ENCODE measurements at regions not wholly inside any gene's neighbourhood (a gene's known extent, or its start where the extent isn't known, plus 50 kb on each side); places are given as distances from the start of the nearest gene placed in this dataset.
A peak's percentile ranks its signal among the peaks of the same experiment; 100 is the strongest.
"Not testable (repeated sequence)": the region's sequence is repeated elsewhere in the genome, so short reads cannot be mapped to it uniquely, and the experiment has no call there.

DNA sequence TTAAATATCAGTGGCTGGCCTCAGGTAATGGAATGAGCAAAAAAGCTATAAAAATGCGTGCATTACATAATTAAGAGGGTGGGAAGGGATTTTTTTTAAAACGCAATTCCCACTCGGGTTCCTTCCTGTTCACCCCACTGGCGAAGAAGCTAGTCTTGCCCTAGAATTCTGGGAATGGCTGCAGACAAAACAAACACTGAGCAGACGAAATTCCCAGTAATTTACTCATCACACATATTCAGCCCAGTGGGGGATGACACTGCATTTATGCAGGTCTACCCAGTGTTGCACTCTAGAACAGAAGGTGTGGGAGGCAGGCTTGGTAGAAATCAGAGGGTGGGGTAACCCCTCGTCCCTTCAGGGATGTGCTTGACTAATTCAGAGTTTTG is 2695.0 kb upstream of the DEFB115 start:
- no peak for DNase-seq

DNA sequence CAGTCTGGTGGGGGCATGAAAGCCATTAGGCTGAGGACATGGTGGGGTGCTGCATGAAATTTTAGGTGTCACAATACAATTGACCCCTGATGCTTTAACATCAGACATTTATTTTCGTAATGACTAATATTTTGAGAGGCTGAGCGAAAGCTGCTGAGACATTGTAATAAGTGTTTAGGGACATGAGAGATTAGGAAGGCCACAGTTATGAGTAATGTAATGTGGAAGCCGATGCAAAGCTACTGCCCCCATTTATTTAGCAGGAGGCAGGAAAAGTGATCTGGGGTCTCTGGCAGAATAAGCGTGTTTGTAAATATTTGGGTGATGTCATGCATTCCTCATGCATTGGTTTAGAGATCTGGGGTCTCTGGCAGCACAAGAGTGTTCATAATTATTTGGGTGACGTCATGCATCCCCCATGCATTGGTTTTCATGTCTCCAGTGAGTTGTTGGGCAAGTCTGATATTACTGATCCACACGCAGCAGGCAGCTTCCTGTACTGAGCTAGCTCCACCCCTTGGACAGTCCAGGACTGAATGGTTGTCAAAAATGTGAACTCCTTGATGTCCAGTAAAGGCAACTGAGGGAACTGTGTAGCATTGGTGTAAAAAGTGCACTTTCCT is 2694.5 kb upstream of the DEFB115 start:
- not testable (repeated sequence) for DNase-seq

DNA sequence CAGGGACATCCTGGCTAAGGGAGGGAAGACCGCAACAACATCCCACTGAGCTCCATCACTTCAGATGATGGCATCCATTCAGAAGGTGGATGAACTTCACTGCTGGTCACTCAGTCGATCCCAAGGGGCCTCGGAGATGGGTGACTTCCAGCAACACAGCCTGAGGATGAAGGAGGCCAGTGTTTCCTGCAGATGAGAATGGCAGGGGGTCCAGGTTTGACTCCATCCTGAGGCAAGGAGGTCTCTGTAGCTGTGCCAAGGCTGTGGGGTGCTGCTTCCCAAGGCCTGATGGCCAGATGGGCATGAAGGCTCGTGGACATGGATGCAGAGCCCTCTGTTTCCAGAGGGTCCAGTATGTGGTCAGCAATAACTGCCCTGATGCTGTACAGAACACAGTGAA is 2693.4 kb upstream of the DEFB115 start:
- DNase-seq = not testable (repeated sequence)

DNA sequence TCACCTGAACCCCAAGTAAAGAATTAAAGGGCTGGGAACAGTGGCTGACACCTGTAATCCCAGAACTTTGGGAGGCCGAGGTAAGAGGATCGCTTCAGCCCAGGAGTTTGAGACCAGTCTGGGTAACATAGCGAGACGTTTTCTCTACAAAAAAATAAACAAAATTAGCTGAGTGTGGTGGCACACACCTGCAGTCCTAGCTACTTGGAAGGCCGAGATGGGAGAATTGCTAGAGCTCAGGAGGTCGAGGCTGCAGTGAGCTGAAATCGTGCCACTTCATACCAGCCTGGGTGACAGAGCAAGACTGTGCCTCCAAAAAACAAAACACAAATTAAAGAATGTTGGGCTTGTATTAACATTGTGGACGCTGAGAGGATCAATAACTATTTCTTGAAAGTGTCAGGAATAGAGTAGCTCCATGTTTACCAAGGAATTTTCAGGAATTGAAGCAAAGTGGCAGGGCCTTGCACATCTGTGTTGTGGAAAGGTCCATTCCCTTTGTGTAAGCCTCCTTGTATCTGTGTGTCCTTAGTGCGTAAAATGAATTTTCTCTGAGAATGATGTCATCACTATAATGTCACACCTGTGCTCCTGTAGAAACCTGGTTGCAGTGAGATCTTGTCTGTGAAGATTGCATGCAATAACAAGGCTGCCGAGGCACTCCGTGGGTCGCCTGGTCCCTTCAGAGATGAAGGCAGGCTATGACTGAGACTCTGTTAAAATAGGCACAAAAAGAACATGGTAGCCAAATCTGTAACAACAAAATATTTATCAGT is 2692.6 kb upstream of the DEFB115 start:
- DNase-seq = not testable (repeated sequence)

DNA sequence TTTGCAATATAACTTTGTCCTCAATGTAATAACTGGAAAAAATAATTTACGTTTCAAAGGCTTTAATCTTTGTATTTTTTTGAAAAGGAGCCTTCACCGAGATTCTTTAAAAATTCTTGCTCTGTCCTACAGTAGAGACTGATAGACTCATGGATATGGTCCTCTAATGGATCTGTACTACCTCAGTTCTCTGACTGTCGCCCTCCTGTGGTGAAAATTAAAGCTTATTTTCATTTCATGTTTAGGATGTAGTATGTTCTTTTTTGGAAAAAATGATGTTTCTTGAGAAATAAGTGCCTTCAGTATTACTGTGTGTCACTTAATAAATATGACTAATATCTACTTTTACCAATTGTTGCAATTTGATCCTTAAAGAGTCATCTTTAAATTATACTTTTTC is 2681.5 kb upstream of the DEFB115 start:
- DNase-seq = not testable (repeated sequence)

DNA sequence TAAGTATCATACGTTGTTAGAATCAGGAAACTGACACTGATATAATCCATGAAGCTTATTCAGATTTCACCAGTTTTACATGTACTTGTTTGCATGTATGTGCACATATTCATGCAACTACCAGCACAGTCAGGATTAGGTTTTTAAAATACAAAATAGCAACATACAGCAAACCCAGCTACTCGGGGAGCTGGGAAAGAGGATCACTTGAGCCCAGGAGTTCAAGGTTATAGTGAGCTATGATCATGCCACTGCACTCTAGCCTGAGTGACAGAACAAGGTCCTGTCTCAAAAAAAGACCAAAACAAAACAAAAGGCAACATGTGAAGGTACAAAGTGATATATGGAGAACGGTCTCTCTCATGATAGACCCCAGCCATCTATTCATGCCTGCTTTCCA is 2665.8 kb upstream of the DEFB115 start:
- DNase-seq = not testable (repeated sequence)

DNA sequence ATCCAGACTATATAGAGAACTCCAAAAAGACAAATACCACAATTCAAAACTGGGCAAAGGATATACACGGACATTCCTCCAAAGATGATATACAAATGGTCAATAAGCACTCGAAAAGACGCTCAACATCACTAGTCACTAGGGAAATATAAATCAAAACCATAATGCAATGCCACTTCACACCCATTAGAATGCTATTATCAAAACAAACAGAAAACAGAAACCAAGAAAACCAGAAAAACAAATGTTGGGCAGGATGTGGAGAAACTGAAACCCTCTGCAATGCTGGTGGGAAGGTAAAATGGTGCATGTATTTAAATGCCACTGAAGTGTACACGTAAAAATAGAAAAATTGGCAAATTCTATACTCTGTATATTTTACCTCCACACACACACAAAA is 2664.1 kb upstream of the DEFB115 start:
- DNase-seq = not testable (repeated sequence)

DNA sequence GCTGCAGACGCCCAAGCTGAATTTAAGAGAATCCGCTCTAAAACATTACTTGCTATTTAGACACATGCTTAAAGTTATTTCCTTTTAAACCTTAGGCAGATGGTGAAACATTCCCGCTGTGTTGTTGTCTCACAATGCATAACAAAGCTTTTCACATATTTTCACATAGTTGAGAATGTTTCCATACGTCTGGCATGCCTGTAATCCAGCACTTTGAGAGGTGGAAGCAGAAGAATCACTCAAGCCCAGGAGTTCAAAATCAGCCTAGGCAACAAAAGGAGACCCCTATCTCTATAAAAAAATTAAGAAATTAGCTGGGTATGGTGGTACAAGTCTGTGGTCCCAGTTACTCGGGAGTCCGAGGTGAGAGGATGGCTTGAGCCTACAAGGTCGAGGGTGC is 2663.0 kb upstream of the DEFB115 start:
- not testable (repeated sequence) for DNase-seq

DNA sequence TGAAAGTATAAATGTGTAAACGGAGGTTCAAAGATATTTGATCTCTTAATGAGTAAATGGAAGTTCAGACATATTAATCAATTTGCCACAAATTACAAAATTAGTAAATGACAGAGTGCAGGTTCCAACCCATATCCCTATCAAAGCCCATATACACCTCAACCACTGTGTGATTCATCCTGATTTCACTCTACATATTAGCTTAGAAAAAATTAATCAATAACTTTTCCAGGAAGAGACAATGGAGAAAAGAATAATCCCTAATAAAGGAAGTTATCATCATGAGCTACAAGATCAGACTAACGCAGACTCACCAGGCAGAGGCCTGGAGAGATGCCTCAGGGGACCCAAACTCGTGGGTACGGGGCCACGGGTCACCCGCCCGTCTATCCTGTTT is 2655.5 kb upstream of the DEFB115 start:
- not testable (repeated sequence) for DNase-seq

DNA sequence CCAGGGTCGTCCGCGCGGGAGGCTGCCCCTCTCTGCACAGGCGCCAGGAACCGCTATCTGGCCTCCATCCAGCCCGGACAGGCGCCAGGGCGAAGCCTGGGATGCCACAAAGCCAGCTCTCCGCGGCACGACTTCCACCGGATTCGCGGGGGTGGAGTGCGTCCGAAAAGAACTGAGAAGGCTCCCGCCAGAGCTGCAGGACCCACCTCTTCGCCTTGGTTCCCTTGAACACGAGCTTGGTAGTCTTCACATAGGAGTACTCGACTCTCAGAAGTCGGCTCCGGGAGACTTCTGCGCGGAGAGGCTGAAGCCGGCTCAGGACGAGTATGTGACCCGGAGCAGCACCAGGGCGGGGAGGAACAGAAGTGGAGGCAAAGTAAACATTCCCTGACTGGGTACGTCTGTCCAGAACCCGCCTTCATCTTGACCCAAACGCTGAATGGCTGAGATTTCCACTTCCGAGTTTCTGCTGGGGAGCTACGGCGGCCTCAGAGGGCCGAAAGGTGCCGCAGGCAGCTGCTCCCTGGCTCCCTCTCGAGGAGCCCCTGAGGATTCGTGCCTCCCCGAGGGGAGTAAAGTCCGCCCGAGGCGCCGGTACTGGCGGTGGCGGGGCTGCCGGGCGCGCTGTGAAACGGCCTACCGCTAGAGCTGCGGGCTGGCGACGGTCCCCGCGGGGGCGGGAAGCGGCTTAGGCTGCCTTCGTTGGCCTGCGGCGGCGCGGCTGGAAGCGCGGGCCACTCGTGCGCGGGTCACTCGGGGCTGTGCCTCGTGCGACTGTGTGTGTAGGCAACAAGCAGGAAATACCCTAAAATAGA is 2654.9 kb upstream of the DEFB115 start:
- DNase-seq = peak; percentile 86

DNA sequence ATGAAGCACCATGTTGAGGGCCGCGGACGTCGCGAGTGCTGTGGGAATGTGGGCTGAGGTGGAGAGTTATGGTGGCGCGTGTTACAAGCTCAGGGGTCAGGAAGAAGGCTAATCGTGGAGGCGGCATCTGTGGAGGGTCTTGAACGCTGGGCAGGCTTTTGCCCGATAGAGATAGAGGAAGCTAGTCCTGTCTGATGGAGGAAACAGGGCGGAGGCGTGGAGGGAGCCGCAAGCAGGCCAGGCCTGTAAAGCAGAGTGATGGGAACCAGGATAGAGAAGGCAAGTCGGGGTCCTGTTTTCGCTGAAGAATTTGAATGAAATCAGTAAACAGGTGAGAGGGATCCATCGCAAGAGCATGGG is 2654.3 kb upstream of the DEFB115 start:
- DNase-seq = not testable (repeated sequence)

DNA sequence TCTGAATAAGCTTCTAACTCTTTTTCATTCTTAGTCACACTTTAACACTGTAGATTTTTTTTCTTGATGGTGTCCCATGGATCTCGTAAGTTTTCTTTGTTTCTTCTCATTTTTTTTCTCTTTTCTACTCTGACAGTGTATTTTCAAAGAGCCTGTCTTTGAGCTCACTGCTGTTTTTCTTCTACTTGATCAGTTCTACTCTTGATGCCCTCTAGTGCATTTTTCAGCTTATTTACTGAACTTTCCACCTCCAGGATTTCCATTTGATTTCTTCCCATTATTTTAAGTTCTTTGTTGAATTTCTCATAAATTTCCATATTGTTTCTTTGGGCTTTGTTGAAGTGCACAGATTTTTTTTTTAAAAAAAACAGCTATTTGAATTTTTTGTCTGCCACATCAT is 2641.1 kb upstream of the DEFB115 start:
- no peak for DNase-seq

DNA sequence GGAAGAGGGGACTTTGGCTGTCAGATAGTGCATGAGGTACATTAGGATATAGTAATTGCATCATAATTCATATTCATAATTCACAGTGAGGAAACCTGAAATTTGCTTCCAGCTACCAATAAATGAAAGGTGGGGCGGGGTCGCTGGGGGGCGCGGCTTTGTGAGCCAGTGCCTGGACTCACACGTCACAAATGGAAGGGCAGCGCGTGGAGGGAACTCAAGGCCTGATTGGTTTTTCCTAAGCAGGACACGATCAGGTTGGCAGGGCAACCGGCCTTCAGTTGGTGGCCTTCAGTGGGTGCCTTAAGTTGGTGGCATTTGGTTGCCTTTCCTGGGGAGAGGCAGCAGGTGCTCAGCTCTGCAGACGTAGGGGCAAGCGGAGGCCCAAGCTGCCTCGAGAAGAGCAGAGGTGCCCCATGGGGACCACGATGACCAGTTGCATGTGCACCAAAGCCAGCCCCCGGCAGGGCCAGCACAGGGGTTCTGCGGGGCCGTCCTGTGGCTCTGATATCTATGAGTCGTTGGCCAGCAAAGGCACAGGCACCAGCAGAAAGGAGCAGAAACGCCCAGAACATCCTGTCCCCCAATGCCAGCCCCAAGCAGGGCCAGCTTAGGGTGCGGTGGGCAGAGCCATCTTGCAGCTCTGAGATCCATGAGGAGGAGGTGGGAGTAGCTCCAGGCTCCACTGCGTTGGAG is 2637.4 kb upstream of the DEFB115 start:
- not testable (repeated sequence) for DNase-seq

DNA sequence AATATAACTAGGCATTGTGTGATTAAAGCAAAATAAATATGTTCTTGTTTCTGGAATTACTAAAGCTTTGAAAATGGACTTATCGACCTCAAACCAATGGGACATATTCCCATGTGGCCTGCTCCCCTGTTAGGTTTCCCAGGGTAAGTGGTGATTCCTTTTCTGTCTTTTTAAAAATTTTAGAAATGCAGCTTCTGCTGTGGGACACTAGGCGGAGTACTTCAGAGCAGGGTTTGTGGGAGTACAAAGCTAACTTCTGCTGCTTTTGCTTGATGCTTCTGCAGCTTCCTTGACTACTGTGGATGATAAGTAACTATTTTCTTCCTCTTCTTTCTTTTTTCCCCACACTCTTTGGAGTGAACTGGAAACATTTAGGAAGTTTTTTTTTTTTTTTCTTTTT is 2632.4 kb upstream of the DEFB115 start:
- not testable (repeated sequence) for DNase-seq

DNA sequence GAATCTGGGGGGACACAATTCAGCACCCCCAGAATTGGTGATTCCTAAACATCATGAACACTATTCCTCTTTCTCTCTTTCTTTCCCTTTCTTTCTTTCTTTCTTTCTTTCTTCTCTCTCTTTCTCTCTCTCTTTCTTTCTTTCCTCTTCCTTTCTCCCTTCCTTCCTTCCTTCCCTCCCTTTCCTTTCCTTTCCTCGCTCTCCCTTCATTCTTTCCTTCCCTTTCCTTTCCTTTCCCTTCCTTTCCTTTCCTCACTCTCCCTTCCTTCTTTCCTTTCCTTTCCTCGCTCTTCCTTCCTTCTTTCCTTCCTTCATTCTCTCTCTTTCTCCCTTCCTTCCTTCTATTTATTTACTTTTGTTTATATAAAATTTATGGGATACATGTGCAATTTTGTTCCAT is 2616.6 kb upstream of the DEFB115 start:
- DNase-seq = not testable (repeated sequence)

All from CD4-positive, alpha-beta T cell treated with Interleukin-15 for 1 hour (primary cell).